H1 (cell line): ENCODE measurements at regions not wholly inside any gene's neighbourhood (a gene's known extent, or its start where the extent isn't known, plus 50 kb on each side); places are given as distances from the start of the nearest gene placed in this dataset.

Experiments used
- CEBPB ChIP-seq: IDR thresholded peaks from 2 replicates; pipeline ENCODE4 v1.6.1; 2012; ENCODE audit warnings: low read depth, low read length
- TF ChIP-seq, protein P1 (sequence below), 3 experiments: IDR thresholded peaks; 1 replicate in 2 of 3; 2 replicates in 1 of 3; pipeline versions ENCODE4 v1.5.1 to v1.6.1; 2011; ENCODE audit warnings: low read length in 3 of 3, mild to moderate bottlenecking in 3 of 3, inconsistent platforms in 2 of 3, low read depth in 1 of 3, moderate library complexity in 1 of 3; ENCODE audit not compliant: insufficient read depth in 1 of 3; ENCODE audit errors: control extremely low read depth in 1 of 3

DNA sequence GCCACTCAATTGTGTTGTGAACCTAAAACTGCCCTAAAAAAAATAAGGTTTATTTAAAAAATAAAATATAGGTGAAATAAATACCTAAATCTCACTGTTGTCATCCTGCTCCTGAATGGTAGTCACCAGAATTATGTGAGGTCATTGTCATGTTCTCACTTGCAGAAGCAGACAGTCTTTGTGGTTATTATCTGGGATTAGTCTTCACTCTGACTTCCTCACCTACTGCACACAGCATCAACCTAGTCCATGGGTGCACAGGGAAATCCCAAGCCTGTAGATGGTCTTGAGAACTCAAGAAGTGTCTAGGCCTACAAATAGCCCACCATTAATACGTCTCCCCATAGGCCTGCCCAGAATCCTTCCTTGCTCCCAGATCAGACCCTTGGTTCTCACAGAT is 97.0 kb downstream of the FOXF2 start (continued):
- TF ChIP-seq, protein P1, sequence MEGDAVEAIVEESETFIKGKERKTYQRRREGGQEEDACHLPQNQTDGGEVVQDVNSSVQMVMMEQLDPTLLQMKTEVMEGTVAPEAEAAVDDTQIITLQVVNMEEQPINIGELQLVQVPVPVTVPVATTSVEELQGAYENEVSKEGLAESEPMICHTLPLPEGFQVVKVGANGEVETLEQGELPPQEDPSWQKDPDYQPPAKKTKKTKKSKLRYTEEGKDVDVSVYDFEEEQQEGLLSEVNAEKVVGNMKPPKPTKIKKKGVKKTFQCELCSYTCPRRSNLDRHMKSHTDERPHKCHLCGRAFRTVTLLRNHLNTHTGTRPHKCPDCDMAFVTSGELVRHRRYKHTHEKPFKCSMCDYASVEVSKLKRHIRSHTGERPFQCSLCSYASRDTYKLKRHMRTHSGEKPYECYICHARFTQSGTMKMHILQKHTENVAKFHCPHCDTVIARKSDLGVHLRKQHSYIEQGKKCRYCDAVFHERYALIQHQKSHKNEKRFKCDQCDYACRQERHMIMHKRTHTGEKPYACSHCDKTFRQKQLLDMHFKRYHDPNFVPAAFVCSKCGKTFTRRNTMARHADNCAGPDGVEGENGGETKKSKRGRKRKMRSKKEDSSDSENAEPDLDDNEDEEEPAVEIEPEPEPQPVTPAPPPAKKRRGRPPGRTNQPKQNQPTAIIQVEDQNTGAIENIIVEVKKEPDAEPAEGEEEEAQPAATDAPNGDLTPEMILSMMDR (IDR thresholded peaks at IDR 0.05; ENCODE audit: control extremely low read depth in 1 of 3, insufficient read depth in 1 of 3, low read depth in 1 of 3, low read length in 3 of 3), result no peak
- no peak for TF ChIP-seq CEBPB
